Activated naive CD8-positive, alpha-beta T cell (primary cell): ENCODE measurements at regions not wholly inside any gene's neighbourhood (a gene's known extent, or its start where the extent isn't known, plus 50 kb on each side); places are given as distances from the start of the nearest gene placed in this dataset.

Experiments used
- H3K27ac Mint-ChIP-seq: one replicate; pipeline ENCODE4 v1.8.0; 2021; ENCODE audit warnings: mixed read lengths
- H3K27me3 Mint-ChIP-seq: one replicate; pipeline ENCODE4 v1.8.0; 2021; ENCODE audit warnings: mixed read lengths
- H3K36me3 Mint-ChIP-seq: one replicate; pipeline ENCODE4 v1.8.0; 2021; ENCODE audit warnings: mixed read lengths
- H3K4me1 Mint-ChIP-seq: one replicate; pipeline ENCODE4 v1.8.0; 2021; ENCODE audit warnings: low read depth, mixed read lengths
- H3K4me3 Mint-ChIP-seq: one replicate; pipeline ENCODE4 v1.8.0; 2021; ENCODE audit warnings: mild to moderate bottlenecking, mixed read lengths
- H3K9me3 Mint-ChIP-seq: one replicate; pipeline ENCODE4 v1.8.0; 2021; ENCODE audit warnings: low read depth, mixed read lengths

DNA sequence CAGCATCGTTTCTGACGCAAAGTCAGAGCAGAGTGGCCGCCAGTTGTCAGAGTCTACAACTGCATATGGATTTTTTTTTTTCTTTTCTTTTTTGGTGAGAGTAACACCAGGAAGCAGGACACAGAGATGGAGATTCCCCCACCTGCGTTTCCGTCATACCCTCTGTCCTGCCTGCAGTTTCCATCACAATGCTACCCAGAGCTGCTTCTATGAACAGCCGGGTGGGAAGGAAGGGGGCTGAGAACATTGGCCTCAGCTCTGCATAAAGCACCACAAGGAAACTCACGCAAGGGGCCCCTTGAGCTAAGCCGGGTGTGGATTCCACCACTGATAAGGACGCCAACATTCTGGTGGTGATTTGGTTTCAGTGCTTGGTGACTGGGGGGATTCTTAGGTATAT, 183.5 kb upstream of the AFDN start:
- Mint-ChIP-seq H3K4me3 (no peak overlapping the region), H3K36me3 (no peaks in the 10 kb centered on the region), H3K9me3 (peaks cover 8% of the 10 kb centered on the region), H3K27me3 (peaks cover 8% of the 10 kb centered on the region), H3K27ac (no peak overlapping the region), H3K4me1 (no peaks in the 10 kb centered on the region)

DNA sequence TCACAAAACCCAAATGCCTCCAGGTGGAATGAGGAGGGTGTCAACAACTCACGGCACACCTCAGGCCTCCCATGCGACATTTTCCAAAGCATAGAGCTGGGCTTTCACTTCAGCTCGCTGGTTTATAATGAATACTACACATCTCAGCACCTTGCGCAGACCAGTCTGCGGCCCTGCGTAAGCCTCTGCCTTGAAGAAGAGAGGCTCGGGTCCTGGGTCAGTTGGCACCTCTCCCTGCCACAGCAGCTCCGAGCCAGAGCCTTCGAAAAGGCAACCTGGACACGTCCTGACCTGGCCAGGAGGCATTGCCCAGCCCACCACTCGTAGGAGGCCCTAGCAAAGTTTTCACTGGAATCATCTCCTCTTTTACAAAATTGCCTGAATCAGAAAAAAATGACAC, 183.0 kb upstream of the AFDN start:
- peaks cover 8% of the 10 kb centered on the region for H3K27me3 Mint-ChIP-seq
- peaks cover 8% of the 10 kb centered on the region for H3K9me3 Mint-ChIP-seq
- no peaks in the 10 kb centered on the region for H3K4me1 Mint-ChIP-seq
- no peaks in the 10 kb centered on the region for H3K36me3 Mint-ChIP-seq
- no peak overlapping the region for H3K4me3 Mint-ChIP-seq
- no peak overlapping the region for H3K27ac Mint-ChIP-seq

DNA sequence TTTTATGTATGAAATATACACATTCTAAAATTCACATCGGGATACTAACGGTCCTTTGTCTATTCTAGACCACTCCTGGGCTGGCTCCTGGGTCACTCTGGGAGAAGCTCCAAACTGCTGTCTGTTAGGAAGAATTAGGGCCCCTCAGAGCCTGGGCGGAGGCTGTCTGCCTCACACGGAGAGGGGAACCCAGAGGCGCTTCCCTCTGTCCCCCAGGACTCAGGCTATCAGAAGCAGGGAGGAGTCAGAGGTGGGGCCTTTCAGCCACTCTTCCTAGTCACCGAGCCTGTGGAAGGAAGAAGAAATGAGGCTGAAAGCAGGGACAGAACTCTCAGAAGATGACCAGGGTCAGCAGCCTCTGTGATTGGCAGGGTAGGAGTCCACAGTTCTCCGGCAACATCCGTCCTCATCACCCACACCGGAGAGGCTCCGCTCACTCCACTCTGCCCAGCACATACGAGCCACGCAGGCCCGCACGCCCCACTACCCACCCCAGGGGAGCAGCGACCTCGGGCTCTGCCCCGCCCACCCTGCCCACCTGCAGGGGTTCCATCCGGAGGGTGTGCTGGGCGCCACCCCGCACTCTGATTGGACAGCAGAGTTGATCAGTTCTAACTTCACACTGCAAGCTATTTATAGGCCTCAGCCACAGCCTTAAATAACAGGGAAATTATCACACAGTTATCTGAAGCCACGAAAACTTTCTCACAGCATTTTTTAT, 182.1 kb upstream of the AFDN start:
- H3K4me1 Mint-ChIP-seq = no peaks in the 10 kb centered on the region
- no peaks in the 10 kb centered on the region for H3K36me3 Mint-ChIP-seq
- H3K4me3 Mint-ChIP-seq = no peak overlapping the region
- H3K27ac Mint-ChIP-seq = no peak overlapping the region
- peaks cover 8% of the 10 kb centered on the region for H3K9me3 Mint-ChIP-seq
- H3K27me3 Mint-ChIP-seq = peaks cover 9% of the 10 kb centered on the region

DNA sequence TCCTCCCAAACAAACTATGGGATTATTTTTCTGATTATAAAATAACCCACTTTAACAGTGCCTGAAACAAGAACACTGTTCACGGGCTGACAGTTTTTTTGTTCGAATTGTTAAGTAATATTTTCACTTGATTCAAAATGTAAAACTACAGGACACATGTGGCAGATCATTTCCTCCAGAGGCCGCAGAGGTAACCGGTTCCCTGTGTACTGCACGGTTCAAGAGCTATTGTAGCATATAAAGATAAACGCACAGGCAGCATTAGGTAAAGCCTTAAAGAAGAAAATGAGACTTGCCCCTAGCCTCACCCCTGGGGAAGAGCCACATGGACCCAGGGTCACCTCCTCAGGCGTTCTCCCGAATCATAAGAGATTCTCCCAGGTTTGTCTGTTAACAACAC, 181.3 kb upstream of the AFDN start:
- no peak overlapping the region for H3K4me3 Mint-ChIP-seq
- no peaks in the 10 kb centered on the region for H3K4me1 Mint-ChIP-seq
- no peaks in the 10 kb centered on the region for H3K36me3 Mint-ChIP-seq
- no peak overlapping the region for H3K27ac Mint-ChIP-seq
- peaks cover 8% of the 10 kb centered on the region for H3K9me3 Mint-ChIP-seq
- peaks cover 9% of the 10 kb centered on the region for H3K27me3 Mint-ChIP-seq

DNA sequence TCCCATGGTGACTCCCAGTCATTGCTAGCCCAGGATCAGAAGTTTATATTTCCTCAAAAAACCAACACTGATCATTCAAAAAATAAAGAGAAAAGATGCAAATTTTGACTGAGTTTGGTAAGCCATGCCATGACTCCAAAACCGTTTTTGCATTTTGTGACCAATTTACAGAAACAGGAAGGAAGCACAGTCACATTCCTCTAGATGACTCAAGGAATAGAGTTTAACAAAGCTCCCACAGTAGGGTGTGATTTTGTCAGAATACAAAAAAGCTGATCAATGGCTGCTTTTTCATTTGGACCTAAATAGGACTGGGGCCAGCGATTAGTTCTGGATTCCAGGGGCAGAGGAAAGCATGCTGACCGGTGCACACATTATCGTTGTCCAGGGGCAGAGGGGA, 179.4 kb upstream of the AFDN start:
- Mint-ChIP-seq H3K27ac (no peak overlapping the region), H3K4me3 (no peak overlapping the region), H3K27me3 (peaks cover 9% of the 10 kb centered on the region), H3K9me3 (no peaks in the 10 kb centered on the region), H3K4me1 (no peaks in the 10 kb centered on the region), H3K36me3 (no peaks in the 10 kb centered on the region)

DNA sequence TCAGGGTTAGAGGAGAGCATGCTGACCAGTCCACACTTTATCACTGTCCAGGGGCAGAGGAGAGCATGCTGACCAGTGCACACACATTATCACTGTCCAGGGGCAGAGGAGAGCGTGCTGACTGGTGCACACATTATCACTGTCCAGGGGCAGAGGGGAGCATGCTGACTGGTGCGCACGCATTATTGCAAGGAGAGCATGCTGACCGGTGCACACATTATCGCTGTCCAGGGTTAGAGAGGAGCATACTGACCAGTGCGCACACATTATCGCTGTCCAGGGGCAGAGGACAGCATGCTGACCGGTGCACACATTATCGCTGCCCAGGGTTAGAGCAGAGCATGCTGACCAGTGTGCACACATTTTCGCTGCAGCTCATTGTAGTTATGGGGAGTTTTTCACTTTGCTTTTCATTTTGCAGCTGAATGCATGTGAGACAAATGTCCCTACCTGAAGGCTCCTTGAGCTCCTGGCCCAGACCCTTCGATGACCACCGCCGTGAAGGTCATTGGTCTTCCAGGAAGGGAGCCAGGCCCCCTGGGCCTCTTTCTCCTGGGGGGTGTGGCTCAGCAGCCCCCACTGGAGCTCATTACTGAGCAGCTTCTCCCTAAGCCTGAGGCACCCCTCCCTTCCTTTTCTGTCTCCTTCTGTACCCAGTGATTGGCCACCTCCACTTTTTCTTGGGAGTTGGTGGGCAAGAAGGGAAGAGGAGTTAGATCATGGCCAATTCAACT, 178.8 kb upstream of the AFDN start:
- Mint-ChIP-seq H3K27me3 (peaks cover 9% of the 10 kb centered on the region), H3K36me3 (no peaks in the 10 kb centered on the region), H3K4me3 (no peak overlapping the region), H3K9me3 (no peaks in the 10 kb centered on the region), H3K27ac (no peak overlapping the region), H3K4me1 (no peaks in the 10 kb centered on the region)

DNA sequence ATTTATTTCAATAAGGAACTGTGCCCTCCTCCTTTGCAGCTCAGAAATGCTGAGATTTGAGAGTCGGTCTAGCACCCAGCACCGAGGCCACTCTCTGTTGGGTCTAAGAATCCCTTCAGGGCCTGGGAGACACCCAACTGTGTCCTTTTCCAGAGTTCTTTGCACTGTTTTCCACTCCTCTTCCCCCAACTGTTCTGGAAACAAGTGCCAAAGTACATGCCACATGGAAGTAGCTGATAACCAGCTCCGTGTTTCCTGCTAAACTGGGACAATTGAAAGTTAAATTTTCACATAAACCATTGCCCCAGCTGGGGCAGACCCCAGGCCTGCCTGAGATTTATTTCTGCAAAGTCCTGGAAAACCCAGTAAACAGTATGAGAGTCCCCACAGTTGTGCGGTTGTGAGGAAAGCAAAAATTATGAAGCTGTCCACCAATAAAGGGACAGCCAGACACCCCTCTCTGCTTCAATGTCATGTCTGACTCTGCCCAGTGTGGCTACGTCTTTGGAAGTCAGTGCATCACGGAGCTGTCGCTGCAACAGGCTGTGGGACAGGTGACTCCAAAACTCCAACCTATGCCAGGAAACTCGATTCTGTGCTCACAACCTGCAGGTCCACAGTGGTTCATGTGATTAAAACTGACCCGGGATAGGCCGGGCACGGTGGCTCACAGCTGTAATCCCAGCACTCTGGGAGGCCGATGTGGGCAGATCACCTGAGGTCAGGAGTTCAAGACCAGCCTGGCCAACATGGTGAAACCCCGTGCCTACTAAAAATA, 178.0 kb upstream of the AFDN start:
- Mint-ChIP-seq H3K27me3 (peaks cover 10% of the 10 kb centered on the region), H3K4me1 (no peaks in the 10 kb centered on the region), H3K36me3 (no peaks in the 10 kb centered on the region), H3K4me3 (no peak overlapping the region), H3K9me3 (no peaks in the 10 kb centered on the region), H3K27ac (no peak overlapping the region)

DNA sequence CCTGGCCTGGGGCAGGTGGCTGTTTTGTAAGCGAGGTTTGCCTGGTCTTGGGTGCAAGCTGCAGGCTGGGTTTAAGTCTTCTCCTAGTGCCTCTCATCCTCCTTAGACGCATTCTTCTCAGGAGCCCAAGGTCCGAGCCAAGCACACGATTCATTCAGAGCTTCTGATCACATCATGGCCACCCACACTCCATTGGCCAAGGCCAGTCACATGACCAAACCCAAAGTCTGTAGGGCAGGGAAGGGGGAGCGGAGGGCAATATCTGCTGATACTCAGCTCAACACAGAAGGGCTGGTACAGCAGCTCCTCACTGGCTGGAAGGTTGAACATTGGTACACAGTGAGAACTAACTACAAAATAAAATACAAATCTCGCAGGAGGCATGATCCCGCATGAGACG, 177.2 kb upstream of the AFDN start:
- Mint-ChIP-seq H3K27ac (no peak overlapping the region), H3K4me3 (no peak overlapping the region), H3K4me1 (no peaks in the 10 kb centered on the region), H3K36me3 (no peaks in the 10 kb centered on the region), H3K27me3 (peaks cover 11% of the 10 kb centered on the region), H3K9me3 (no peaks in the 10 kb centered on the region)

DNA sequence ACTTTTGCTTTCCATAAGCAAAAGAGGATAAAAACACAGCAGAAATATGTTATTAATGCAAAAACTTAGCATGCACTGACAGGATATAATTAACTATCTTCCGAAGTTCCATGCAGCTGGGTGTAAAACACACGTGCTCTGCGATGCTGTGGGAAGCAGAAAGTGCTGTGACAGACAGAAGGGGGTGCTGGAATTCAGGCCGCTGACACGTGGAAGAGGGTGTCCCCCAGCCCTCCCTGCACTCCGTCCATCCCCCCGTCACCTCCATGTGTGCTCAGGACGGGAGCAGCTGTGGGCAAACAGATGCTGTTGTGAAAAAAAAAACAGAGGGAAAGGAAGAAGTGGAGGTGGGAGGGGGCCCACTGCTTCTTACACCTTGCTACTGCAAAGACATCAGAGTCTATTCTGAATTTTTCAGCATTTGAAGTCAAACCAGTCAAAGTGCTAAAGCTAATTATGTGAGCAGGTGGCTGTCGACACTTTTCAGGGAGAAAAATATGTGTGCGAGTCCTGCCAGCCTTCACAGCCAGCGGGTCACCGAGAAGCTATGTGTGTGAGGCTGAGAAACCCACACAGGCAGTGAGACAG, 175.9 kb upstream of the AFDN start:
- Mint-ChIP-seq H3K27me3 (peaks cover 11% of the 10 kb centered on the region), H3K4me1 (no peaks in the 10 kb centered on the region), H3K4me3 (no peak overlapping the region), H3K9me3 (no peaks in the 10 kb centered on the region), H3K36me3 (no peaks in the 10 kb centered on the region), H3K27ac (no peak overlapping the region)

DNA sequence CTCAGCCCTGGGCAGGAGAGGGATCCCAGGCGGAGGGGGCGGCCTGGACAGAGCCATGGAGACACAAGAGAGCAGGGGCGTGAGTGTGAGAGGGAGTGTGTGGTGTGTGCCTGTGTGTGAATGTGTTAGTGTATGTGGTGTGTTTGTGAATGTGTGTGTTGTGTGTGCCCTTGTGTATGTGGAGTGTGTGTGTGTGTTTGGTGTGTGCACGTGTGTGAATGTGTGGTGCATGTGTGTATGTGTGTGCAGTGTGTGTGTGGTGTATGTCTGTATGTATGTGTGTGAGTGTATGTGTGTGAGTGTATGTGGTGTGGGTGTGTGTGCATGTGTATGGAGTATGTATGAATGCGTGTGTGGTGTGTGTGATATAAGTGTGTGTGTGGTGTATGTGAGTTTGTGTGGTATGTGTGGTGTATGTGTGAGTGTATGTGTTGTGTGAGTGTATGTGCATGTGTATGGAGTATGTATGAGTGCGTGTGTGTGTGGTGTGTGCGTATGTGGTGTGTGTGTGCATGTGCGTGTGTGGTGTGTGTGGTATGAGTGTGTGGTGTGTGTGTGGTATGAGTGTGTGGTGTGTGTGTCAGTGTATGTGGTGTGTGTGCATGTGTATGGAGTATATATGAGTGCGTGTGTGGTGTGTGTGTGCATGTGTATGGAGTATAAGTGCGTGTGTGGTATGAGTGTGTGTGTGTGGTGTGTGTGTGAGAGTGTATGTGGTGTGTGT, 175.2 kb upstream of the AFDN start:
- Mint-ChIP-seq H3K36me3 (no peaks in the 10 kb centered on the region), H3K27me3 (peaks cover 9% of the 10 kb centered on the region), H3K9me3 (no peaks in the 10 kb centered on the region), H3K27ac (no peak overlapping the region), H3K4me1 (no peaks in the 10 kb centered on the region), H3K4me3 (no peak overlapping the region)

DNA sequence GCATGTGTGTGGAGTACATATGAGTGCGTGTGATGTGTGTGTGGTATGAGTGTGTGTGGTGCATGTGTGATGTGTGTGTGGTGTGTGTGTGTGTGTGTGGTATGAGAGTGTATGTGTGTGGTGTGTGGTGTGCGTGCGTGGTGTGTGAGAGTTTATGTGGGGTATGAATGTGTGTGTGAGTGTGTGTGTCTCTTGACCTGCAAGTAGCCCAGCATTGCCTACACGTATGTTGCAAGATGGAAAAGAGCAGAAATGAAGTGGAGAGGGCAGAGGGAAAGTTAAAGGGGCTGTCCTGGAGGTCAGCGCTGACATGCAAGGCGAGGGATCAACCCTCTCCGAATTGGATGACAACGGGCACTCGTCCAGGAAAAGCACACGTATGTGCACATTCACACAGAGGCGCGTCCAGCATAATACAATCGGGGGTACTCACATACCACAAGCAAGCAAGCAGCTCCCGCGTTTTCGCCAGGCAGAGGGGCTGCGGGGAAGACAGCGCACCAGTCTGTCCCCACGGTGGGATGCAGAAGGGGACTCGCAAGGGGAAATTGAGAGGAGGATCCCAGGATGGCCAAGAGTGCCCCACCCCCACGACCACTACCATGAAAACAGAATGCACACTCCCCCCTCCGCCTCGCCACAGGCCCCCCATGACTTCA, 174.5 kb upstream of the AFDN start:
- H3K9me3 Mint-ChIP-seq = no peaks in the 10 kb centered on the region
- no peak overlapping the region for H3K4me3 Mint-ChIP-seq
- peaks cover 9% of the 10 kb centered on the region for H3K27me3 Mint-ChIP-seq
- no peaks in the 10 kb centered on the region for H3K36me3 Mint-ChIP-seq
- H3K27ac Mint-ChIP-seq = no peak overlapping the region
- no peaks in the 10 kb centered on the region for H3K4me1 Mint-ChIP-seq

DNA sequence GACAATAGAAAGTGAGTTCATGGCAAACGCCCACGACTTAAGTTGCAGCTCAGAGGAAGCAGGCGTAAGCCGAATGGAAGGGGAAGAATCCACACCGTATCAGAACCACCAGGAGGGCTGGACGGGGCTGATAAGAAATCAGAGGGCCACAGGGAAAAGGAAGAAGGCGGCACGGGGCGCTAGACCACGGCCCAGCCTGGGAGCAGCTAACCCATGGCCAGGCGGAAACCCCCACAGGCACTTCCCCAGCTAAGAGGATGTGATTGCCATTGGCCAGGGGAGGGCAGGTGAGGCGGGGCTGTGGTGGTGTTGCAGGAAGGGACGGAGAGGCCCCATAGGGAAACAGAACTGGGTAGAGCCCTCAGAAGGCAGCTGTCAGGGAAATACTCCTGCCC, 174.0 kb upstream of the AFDN start:
- H3K27me3 Mint-ChIP-seq = peaks cover 5% of the 10 kb centered on the region
- H3K4me1 Mint-ChIP-seq = no peaks in the 10 kb centered on the region
- H3K36me3 Mint-ChIP-seq = no peaks in the 10 kb centered on the region
- no peak overlapping the region for H3K4me3 Mint-ChIP-seq
- no peaks in the 10 kb centered on the region for H3K9me3 Mint-ChIP-seq
- H3K27ac Mint-ChIP-seq = no peak overlapping the region

DNA sequence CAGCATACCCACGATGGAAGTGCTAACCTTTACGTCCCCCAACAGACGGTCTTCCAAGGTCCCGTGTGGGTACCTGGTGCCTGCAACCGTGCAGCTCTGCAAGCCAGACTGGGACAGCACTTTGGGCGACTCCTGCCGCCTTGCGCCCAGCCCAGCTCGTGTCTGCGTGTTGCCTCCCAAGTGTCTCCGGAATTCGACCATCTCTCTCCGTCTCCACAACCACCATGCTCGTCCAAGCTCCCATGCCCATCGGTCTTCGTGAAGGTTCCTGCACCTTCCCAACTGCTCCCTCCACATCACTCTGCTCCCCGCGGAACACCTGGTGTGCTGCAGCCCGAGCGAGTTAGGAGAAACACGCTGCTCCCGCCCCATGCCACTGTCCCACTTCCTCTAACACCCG, 173.2 kb upstream of the AFDN start:
- Mint-ChIP-seq H3K36me3 (no peaks in the 10 kb centered on the region), H3K4me1 (no peaks in the 10 kb centered on the region), H3K27me3 (peaks cover 4% of the 10 kb centered on the region), H3K4me3 (no peak overlapping the region), H3K9me3 (no peaks in the 10 kb centered on the region), H3K27ac (no peak overlapping the region)

DNA sequence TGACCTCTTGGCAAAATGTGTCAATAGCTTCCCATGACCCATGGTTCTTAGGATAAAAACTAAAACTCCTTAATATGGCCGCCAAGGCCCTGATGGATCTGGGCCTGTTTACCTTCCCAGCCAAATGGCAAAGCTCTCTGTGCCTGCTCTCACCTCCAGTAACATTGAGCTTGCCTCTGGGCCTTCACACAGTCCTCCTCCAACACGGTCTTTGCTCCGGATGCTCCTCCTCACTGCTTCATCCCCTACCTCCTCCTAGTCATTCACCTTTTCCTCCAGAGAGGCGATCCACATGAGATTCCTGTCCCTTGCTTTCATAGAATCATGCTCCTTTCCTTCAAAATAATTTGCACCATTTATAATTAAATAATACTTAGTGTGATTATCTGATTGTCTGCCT, 172.3 kb upstream of the AFDN start:
- Mint-ChIP-seq H3K4me3 (no peak overlapping the region), H3K4me1 (no peaks in the 10 kb centered on the region), H3K27ac (no peak overlapping the region), H3K9me3 (no peaks in the 10 kb centered on the region), H3K27me3 (peaks cover 3% of the 10 kb centered on the region), H3K36me3 (no peaks in the 10 kb centered on the region)
